ENCODE measurements at regions not wholly inside any gene's neighbourhood (a gene's known extent, or its start where the extent isn't known, plus 50 kb on each side); places are given as distances from the start of the nearest gene placed in this dataset.

- Mint-ChIP-seq H3K36me3 (ENCODE audit: low read depth) (no peaks in the 10 kb centered on the region), H3K9me3 (no peaks in the 10 kb centered on the region), H3K27me3 (peaks cover 9% of the 10 kb centered on the region), H3K27ac (no peak overlapping the region), H3K4me3 (no peak overlapping the region), H3K4me1 (ENCODE audit: low read depth) (no peaks in the 10 kb centered on the region)
- Histone ChIP-seq H3K27ac (ENCODE audit: low read depth in 1 of 2, low read length in 2 of 2) (no peak overlapping the region), H3K4me1 (ENCODE audit: insufficient read depth, low read length) (no peaks in the 10 kb centered on the region), H3K4me3 (ENCODE audit: low read length) (no peak overlapping the region), H3K27me3 (ENCODE audit: control insufficient read depth in 1 of 2, insufficient read depth in 2 of 2, low read length in 2 of 2) (peaks cover 0 to 2% of the 10 kb centered on the region in 2 experiments), H3K9me3 (ENCODE audit: control insufficient read depth in 1 of 2, insufficient read depth in 1 of 2, low read length in 2 of 2) (peaks cover 0 to 24% of the 10 kb centered on the region in 2 experiments), H3K36me3 (ENCODE audit: insufficient read depth, low read length) (no peaks in the 10 kb centered on the region)
- DNase-seq (no peak), ATAC-seq (ENCODE audit: poor library complexity) (no peak)
- ChIA-PET CTCF (no interaction called here), POLR2A (no interaction called here)
- intact Hi-C loops (cut with DNase I, micrococcal nuclease): no loop called here
- TF ChIP-seq CTCF (IDR thresholded peaks at IDR 0.05): no peak
Observed at GRCh38 chr12:131586269-131586668, 124.6 kb upstream of the SFSWAP start.

- H3K4me1 Mint-ChIP-seq (ENCODE audit: low read depth): no peaks in the 10 kb centered on the region
- ChIA-PET POLR2A (no interaction called here), CTCF (no interaction called here)
- peaks cover 9% of the 10 kb centered on the region for H3K27me3 Mint-ChIP-seq
- DNase-seq (no peak), ATAC-seq (ENCODE audit: poor library complexity) (no peak)
- H3K9me3 Mint-ChIP-seq: no peaks in the 10 kb centered on the region
- Histone ChIP-seq H3K9me3 (ENCODE audit: control insufficient read depth in 1 of 2, insufficient read depth in 1 of 2, low read length in 2 of 2) (peaks cover 0 to 24% of the 10 kb centered on the region in 2 experiments), H3K36me3 (ENCODE audit: insufficient read depth, low read length) (no peaks in the 10 kb centered on the region), H3K4me3 (ENCODE audit: low read length) (no peak overlapping the region), H3K27me3 (ENCODE audit: control insufficient read depth in 1 of 2, insufficient read depth in 2 of 2, low read length in 2 of 2) (peaks cover 0 to 2% of the 10 kb centered on the region in 2 experiments), H3K4me1 (ENCODE audit: insufficient read depth, low read length) (no peaks in the 10 kb centered on the region), H3K27ac (ENCODE audit: low read depth in 1 of 2, low read length in 2 of 2) (no peak overlapping the region)
- no peak for TF ChIP-seq CTCF (IDR thresholded peaks at IDR 0.05)
- no peak overlapping the region for H3K27ac Mint-ChIP-seq
- H3K4me3 Mint-ChIP-seq: no peak overlapping the region
- no peaks in the 10 kb centered on the region for H3K36me3 Mint-ChIP-seq (ENCODE audit: low read depth)
- intact Hi-C loops (cut with DNase I, micrococcal nuclease): no loop called here
Observed at GRCh38 chr12:131586761-131587160, 124.1 kb upstream of the SFSWAP start.

- peaks cover 3% of the 10 kb centered on the region for H3K4me1 Mint-ChIP-seq (ENCODE audit: low read depth)
- peaks cover 9% of the 10 kb centered on the region for H3K27me3 Mint-ChIP-seq
- H3K4me3 Mint-ChIP-seq: no peak overlapping the region
- H3K27me3 ChIP-seq (ENCODE audit: control insufficient read depth in 1 of 2, insufficient read depth in 2 of 2, low read length in 2 of 2): peaks cover 0 to 2% of the 10 kb centered on the region in 2 experiments
- no peaks in the 10 kb centered on the region for H3K36me3 Mint-ChIP-seq (ENCODE audit: low read depth)
- no peak overlapping the region for H3K4me3 ChIP-seq (ENCODE audit: low read length)
- H3K27ac ChIP-seq (ENCODE audit: low read depth in 1 of 2, low read length in 2 of 2): no peak overlapping the region
- no peak for TF ChIP-seq CTCF (IDR thresholded peaks at IDR 0.05)
- no peak overlapping the region for H3K27ac Mint-ChIP-seq
- no peak for ATAC-seq (ENCODE audit: poor library complexity)
- no peak for DNase-seq
- H3K9me3 Mint-ChIP-seq: no peaks in the 10 kb centered on the region
- CTCF ChIA-PET: no interaction called here
- H3K36me3 ChIP-seq (ENCODE audit: insufficient read depth, low read length): no peaks in the 10 kb centered on the region
- H3K9me3 ChIP-seq (ENCODE audit: control insufficient read depth in 1 of 2, insufficient read depth in 1 of 2, low read length in 2 of 2): peaks cover 0 to 24% of the 10 kb centered on the region in 2 experiments
- POLR2A ChIA-PET: interaction anchor here (0.6 kb wide), 1 partner anchor 17 kb away, joined by 3 read pairs; no protein-coding TSS in a partner anchor
- intact Hi-C loops (cut with DNase I, micrococcal nuclease): no loop called here
- peaks cover 2% of the 10 kb centered on the region for H3K4me1 ChIP-seq (ENCODE audit: insufficient read depth, low read length)
Observed at GRCh38 chr12:131587565-131587964, 123.3 kb upstream of the SFSWAP start.
